Sigmoid colon (tissue), 6 donors: ENCODE measurements at regions not wholly inside any gene's neighbourhood (a gene's known extent, or its start where the extent isn't known, plus 50 kb on each side); places are given as distances from the start of the nearest gene placed in this dataset.

Source experiments
- DNase-seq: peaks from one replicate; pipeline ENCODE4 v3.0.0-alpha.2; 2019
- H3K27ac ChIP-seq, 4 donors: fragments of 200-600 bp; sonication (generic); one replicate each; pipeline ENCODE4 v1.5.1; 2016 to 2019; ENCODE audit warnings: mild to moderate bottlenecking in 1 of 4
- H3K27me3 ChIP-seq, 3 donors: fragments of 200-600 bp; sonication (generic); one replicate each; pipeline ENCODE4 v1.5.1; 2019; ENCODE audit warnings: mild to moderate bottlenecking in 1 of 3
- H3K36me3 ChIP-seq, 4 donors: fragments of 200-600 bp; sonication (generic); one replicate each; pipeline ENCODE4 v1.5.1; 2016 to 2019
- H3K4me1 ChIP-seq, 4 donors: fragments of 200-600 bp; sonication (generic); one replicate each; pipeline ENCODE4 v1.5.1; 2017 to 2019
- H3K4me3 ChIP-seq, 4 donors: fragments of 200-600 bp; sonication (generic); one replicate each; pipeline ENCODE4 v1.5.1; 2017 to 2019; ENCODE audit warnings: mild to moderate bottlenecking in 2 of 4, moderate library complexity in 1 of 4
- H3K9me3 ChIP-seq, 4 donors: fragments of 200-600 bp in 3 of 4; sonication (generic) in 3 of 4; one replicate each; pipeline versions ENCODE4 v1.5.1 to v1.6.1; 2013 to 2019
- EP300 ChIP-seq, 4 donors: sonication (generic); formaldehyde crosslinking; IDR thresholded peaks; one replicate each; pipeline ENCODE4 v1.6.1; 2017; ENCODE audit warnings: antibody characterized with exemption in 4 of 4
- POLR2A ChIP-seq, 2 donors: fragments of 450-650 bp; IDR thresholded peaks; one replicate each; pipeline ENCODE4 v1.6.1; 2016; ENCODE audit warnings: antibody characterized with exemption in 2 of 2, mild to moderate bottlenecking in 2 of 2, moderate library complexity in 2 of 2
- POLR2AphosphoS5 ChIP-seq, 4 donors: sonication (generic); formaldehyde crosslinking; IDR thresholded peaks; one replicate each; pipeline ENCODE4 v1.6.1; 2017; ENCODE audit warnings: antibody characterized with exemption in 4 of 4
- WGBS, 2 donors: extraction: QIAGEN DNeasy Blood & Tissue Kit; methylation state at CpG; one replicate each; pipeline ENCODE4 v1.1.7; 2013; 5-methylcytosine and 5-hydroxymethylcytosine counted together
- intact Hi-C: fragments of 100-400 bp; cut with DNase I; formaldehyde crosslinking; loops from one replicate; pipeline ENCODE4 v1.15.1; 2023
- TF ChIP-seq, protein P1 (sequence below), 4 experiments: fragments of 450-650 bp in 3 of 4; fragments of 200-600 bp in 1 of 4; IDR thresholded peaks; one replicate each; pipeline ENCODE4 v1.5.1; 2016 to 2019; ENCODE audit warnings: antibody characterized with exemption in 4 of 4, mild to moderate bottlenecking in 3 of 4, moderate library complexity in 2 of 4
- donor health status: healthy with polysubstance abuse.
- donor health status: healthy.

DNA sequence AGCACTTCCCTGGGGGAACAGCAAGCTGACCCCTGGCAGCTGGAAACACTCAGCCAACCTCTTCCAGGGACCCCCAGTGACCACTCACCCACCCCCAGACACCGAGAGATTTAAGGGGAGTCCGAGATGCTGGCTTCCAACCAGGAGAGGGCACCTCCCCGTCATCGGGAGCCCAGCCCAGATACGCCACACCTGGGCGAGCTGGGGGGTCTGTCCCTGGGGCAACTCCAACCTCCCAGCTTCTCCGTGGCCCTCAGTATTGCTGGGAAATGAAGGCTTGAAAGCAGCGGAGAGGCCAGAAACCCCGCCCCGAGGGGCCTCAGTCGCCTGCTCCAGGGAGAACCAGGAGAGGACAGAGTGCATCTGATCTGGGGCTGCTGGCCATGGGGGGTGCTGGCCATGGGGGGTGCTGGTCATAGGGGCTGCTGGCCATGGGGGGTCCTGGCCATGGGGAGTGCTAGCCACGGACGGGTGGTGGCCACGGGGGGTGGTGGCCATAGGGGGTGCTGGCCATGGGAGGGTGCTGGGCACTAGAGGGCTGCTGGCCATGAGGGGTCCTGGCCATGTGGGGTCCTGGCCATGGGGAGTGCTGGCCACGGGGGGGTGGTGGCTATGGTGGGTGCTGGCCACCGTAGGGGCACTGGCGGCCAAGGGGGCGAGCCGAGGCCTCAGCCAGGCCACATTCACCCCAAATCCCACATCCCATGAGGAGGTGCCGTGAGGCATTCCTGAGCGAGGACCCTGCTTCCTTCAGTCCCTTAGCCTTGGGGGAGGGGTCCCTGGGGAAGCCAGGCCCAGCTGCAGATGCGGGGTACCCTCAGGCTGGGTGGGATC lies 61.5 kb upstream of the TTC34 start:
- Histone ChIP-seq H3K4me1 (no peaks in the 10 kb centered on the region), H3K9me3 (no peaks in the 10 kb centered on the region), H3K4me3 (no peak overlapping the region), H3K27me3 (peaks cover 0 to 82% (median 30%) of the 10 kb centered on the region in 3 donors), H3K36me3 (no peaks in the 10 kb centered on the region), H3K27ac (no peak overlapping the region)
- 80 to 88% methylated on average over 22 of the region's 22 CpGs for WGBS, 2 donors
- intact Hi-C loops, result no loop called here
- DNase-seq, result no peak
- TF ChIP-seq POLR2A (IDR thresholded peaks at IDR 0.05), result no peak
- TF ChIP-seq EP300 (IDR thresholded peaks at IDR 0.05), result no peak
- no peak for TF ChIP-seq POLR2AphosphoS5 (IDR thresholded peaks at IDR 0.05)
- TF ChIP-seq, protein P1, sequence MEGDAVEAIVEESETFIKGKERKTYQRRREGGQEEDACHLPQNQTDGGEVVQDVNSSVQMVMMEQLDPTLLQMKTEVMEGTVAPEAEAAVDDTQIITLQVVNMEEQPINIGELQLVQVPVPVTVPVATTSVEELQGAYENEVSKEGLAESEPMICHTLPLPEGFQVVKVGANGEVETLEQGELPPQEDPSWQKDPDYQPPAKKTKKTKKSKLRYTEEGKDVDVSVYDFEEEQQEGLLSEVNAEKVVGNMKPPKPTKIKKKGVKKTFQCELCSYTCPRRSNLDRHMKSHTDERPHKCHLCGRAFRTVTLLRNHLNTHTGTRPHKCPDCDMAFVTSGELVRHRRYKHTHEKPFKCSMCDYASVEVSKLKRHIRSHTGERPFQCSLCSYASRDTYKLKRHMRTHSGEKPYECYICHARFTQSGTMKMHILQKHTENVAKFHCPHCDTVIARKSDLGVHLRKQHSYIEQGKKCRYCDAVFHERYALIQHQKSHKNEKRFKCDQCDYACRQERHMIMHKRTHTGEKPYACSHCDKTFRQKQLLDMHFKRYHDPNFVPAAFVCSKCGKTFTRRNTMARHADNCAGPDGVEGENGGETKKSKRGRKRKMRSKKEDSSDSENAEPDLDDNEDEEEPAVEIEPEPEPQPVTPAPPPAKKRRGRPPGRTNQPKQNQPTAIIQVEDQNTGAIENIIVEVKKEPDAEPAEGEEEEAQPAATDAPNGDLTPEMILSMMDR (IDR thresholded peaks at IDR 0.05), result no peak

- no peak overlapping the region for H3K27ac ChIP-seq
- H3K36me3 ChIP-seq, result no peaks in the 10 kb centered on the region
- H3K4me1 ChIP-seq, result no peaks in the 10 kb centered on the region
- TF ChIP-seq POLR2A (IDR thresholded peaks at IDR 0.05) (no peak), POLR2AphosphoS5 (IDR thresholded peaks at IDR 0.05) (no peak), EP300 (IDR thresholded peaks at IDR 0.05) (no peak)
- TF ChIP-seq, protein P1 (IDR thresholded peaks at IDR 0.05), result no peak
- H3K27me3 ChIP-seq, result peaks cover 0 to 82% (median 30%) of the 10 kb centered on the region in 3 donors
- DNase-seq, result no peak
- intact Hi-C loops, result no loop called here
- no peak overlapping the region for H3K4me3 ChIP-seq
- WGBS, 2 donors, result 36 to 54% methylated on average over 12 of the region's 12 CpGs
- no peaks in the 10 kb centered on the region for H3K9me3 ChIP-seq
Observed at GRCh38 chr1:2863648-2863963, 62.1 kb upstream of the TTC34 start.

DNA sequence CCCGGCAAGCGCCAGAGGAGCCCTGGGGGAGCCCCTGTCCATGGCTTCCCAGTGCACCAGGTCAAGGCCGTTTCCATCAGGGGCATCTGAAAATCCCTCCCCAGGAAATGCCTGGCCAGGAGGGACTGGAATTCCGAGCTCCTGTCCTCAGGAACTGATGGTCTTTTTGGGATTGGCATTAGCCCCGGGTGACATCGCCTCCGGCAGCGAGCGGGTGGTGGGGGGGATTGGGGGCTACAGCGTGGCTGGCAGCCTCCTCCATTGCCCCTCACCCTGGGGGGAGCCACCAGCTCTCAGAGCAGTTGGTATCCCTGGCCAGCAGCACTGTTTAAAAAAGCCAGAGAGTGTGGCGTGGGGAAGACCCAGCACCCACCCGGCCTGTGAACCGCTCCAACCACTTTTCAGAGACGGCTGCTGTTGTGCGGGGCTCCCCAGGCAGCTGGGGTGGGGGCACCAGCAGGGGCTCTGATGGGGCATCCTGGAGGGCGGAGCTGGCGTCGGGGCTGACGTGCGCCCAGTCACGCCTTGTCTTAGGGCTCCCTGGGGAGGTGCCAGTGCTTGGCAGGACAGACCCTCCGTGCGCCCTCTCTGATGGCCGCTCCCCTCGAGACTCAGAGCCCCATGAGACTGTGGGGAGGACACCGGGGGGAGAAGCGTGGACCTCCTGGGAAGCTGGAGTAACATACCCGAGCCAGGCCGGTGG lies 62.9 kb upstream of the TTC34 start:
- intact Hi-C loops, result no loop called here
- no peak for DNase-seq
- no peak for TF ChIP-seq EP300 (IDR thresholded peaks at IDR 0.05)
- TF ChIP-seq POLR2A (IDR thresholded peaks at IDR 0.05), result no peak
- no peak for TF ChIP-seq POLR2AphosphoS5 (IDR thresholded peaks at IDR 0.05)
- TF ChIP-seq, protein P1 (IDR thresholded peaks at IDR 0.05), result no peak

GRCh38 chr1:2865000-2865399 lies 63.5 kb upstream of the TTC34 start:
- H3K27me3 ChIP-seq, result peaks cover 0 to 92% (median 30%) of the 10 kb centered on the region in 3 donors
- no peak overlapping the region for H3K4me3 ChIP-seq
- no peak overlapping the region for H3K27ac ChIP-seq
- H3K4me1 ChIP-seq, result no peaks in the 10 kb centered on the region
- TF ChIP-seq, protein P1 (IDR thresholded peaks at IDR 0.05), result no peak
- TF ChIP-seq POLR2AphosphoS5 (IDR thresholded peaks at IDR 0.05) (no peak), POLR2A (IDR thresholded peaks at IDR 0.05) (no peak), EP300 (IDR thresholded peaks at IDR 0.05) (no peak)
- no peaks in the 10 kb centered on the region for H3K9me3 ChIP-seq
- intact Hi-C loops, result no loop called here
- no peak for DNase-seq
- H3K36me3 ChIP-seq, result no peaks in the 10 kb centered on the region
- WGBS, 2 donors, result 77 to 89% methylated on average over 9 of the region's 9 CpGs

More for the DNA sequence above, 62.9 kb upstream of the TTC34 start:
- Histone ChIP-seq H3K27ac (no peak overlapping the region), H3K36me3 (no peaks in the 10 kb centered on the region), H3K4me1 (no peaks in the 10 kb centered on the region), H3K9me3 (no peaks in the 10 kb centered on the region), H3K27me3 (peaks cover 0 to 86% (median 30%) of the 10 kb centered on the region in 3 donors), H3K4me3 (no peak overlapping the region)
- WGBS, 2 donors, result 67 to 75% methylated on average over 29 of the region's 29 CpGs
